GM18505 (cell line): ENCODE measurements at regions not wholly inside any gene's neighbourhood (a gene's known extent, or its start where the extent isn't known, plus 50 kb on each side); places are given as distances from the start of the nearest gene placed in this dataset.
"Not testable (repeated sequence)": the region's sequence is repeated elsewhere in the genome, so short reads cannot be mapped to it uniquely, and the experiment has no call there.

Experiments used
- ATAC-seq: cut with Tn5 transposase; IDR thresholded peaks from one replicate; pipeline ENCODE4 v1.9.1; 2021; ENCODE audit not compliant: unreplicated experiment
- POLR2A ChIP-seq: IDR thresholded peaks from 4 replicates; pipeline ENCODE4 v1.6.1; 2011; ENCODE audit warnings: borderline replicate concordance; ENCODE audit not compliant: insufficient read depth, insufficient read length; ENCODE audit errors: extremely low read depth

- not testable (repeated sequence) for ATAC-seq
These were observed 189.1 kb downstream of the FOXD4L6 start for GRCh38 chr9:40939201-40939887.

DNA sequence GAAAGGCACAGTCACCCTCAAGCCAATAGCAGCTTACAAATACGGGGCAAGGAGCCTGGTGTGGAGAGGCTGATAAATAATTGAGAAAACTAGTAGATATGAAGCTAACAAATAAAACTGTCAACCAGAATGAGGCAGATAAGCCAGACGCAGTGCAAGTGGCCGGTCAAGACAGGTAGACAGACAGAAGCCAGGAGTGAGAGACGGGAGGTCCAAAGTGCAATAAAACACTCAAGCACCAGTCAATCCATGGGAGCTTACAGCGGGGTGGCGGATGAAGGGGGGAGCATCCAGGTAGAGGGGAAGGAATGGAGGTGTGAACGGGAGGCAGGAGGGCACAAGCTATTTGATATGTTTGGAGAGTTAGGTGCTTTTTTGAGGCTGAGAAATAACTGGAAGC, 193.1 kb downstream of the FOXD4L6 start:
- no peak for ATAC-seq
- no peak for TF ChIP-seq POLR2A

GRCh38 chr9:40934480-40934879, 194.0 kb downstream of the FOXD4L6 start:
- ATAC-seq = not testable (repeated sequence)

DNA sequence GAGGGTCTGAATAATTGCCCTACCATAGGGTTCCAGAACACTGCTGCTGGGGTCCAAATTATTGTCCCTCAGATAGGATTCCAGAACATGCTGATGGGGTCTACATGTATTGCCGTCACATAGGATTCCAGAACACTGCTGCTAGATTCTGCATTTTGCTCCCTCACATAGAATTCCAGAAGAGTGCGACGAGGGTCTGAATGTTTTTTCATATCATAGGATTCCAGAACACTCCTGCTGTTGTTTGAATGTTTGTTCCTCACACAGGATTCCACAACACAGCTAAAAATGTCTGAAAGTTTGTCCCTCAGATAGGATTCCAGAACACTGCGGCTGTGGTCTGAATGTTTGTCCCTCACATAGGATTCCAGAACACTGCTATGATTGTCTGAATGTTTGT, 198.1 kb downstream of the FOXD4L6 start:
- not testable (repeated sequence) for ATAC-seq

- ATAC-seq = not testable (repeated sequence)
These were observed 199.0 kb downstream of the FOXD4L6 start for GRCh38 chr9:40929488-40929845.

- TF ChIP-seq POLR2A = no peak
- no peak for ATAC-seq
These were observed 199.5 kb downstream of the FOXD4L6 start for GRCh38 chr9:40928803-40929487.

- ATAC-seq = no peak
These were observed 200.4 kb downstream of the FOXD4L6 start for GRCh38 chr9:40927851-40928802.

DNA sequence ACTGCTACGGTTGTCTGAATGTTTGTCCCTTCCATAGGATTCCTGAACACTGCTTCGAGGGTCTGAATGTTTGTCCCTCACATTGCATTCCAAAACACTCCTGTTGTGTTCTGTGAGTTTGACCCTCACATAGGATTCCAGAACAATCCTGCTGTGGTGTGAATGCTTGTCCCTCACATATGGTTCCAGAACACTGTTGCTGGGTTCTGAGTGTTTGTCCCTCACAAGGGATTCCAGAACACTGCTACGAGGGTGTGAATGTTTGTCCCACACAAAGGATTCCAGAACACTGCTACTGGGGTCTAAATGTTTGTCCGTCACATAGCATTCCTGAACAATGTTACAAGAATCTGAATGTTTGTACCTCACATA, 201.2 kb downstream of the FOXD4L6 start:
- TF ChIP-seq POLR2A = no peak
- ATAC-seq = no peak

More at GRCh38 chr9:40927851-40928802, 200.4 kb downstream of the FOXD4L6 start:
- TF ChIP-seq POLR2A = no peak

GRCh38 chr9:40926404-40927259, 201.8 kb downstream of the FOXD4L6 start:
- no peak for ATAC-seq
- no peak for TF ChIP-seq POLR2A

DNA sequence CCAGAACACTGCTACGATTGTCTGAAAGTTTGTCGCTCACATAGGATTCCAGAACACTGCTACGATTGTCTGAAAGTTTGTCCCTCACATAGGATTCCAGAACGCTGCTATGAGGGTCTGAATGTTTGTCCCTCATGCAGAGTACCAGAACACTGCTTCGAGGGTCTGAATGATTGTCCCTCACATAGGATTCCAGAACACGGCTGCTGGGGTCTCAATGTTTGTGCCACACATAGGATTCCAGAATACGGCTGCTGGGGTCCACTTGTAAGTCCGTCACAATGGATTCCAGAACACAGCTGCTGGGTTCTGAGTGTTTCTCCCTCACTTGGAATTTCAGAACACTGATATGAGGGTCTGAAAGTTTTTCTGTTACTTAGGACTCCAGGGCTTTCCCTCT, 203.3 kb downstream of the FOXD4L6 start:
- no peak for ATAC-seq
- TF ChIP-seq POLR2A = no peak

- not testable (repeated sequence) for ATAC-seq
These were observed 212.1 kb downstream of the FOXD4L6 start for GRCh38 chr9:40916399-40916783.

GRCh38 chr9:40915660-40916398, 212.7 kb downstream of the FOXD4L6 start:
- not testable (repeated sequence) for ATAC-seq
